Germinal center (tissue), 1 donor: ENCODE measurements at regions not wholly inside any gene's neighbourhood (a gene's known extent, or its start where the extent isn't known, plus 50 kb on each side); places are given as distances from the start of the nearest gene placed in this dataset.
"Not testable (repeated sequence)": the region's sequence is repeated elsewhere in the genome, so short reads cannot be mapped to it uniquely, and the experiment has no call there.

ENCODE experiments used
- DNase-seq: peaks from one replicate; pipeline ENCODE4 v3.0.0; 2012; ENCODE audit warnings: mixed read lengths, low spot score

- not testable (repeated sequence) for DNase-seq
Observed at GRCh38 chr13:111501596-111502535, 181.4 kb downstream of the TEX29 start.

GRCh38 chr13:111502957-111503356 lies 182.5 kb downstream of the TEX29 start:
- no peak for DNase-seq

- DNase-seq = no peak
Observed at GRCh38 chr13:111503376-111503775, 182.9 kb downstream of the TEX29 start.

- no peak for DNase-seq
Observed at GRCh38 chr13:111503905-111504695, 183.7 kb downstream of the TEX29 start.

- no peak for DNase-seq
Observed at GRCh38 chr13:111505175-111505777, 184.8 kb downstream of the TEX29 start.

- no peak for DNase-seq
Observed at GRCh38 chr13:111506125-111506524, 185.7 kb downstream of the TEX29 start.

- no peak for DNase-seq
Observed at GRCh38 chr13:111506621-111507020, 186.2 kb downstream of the TEX29 start.

- DNase-seq = no peak
Observed at GRCh38 chr13:111508164-111508870, 187.9 kb downstream of the TEX29 start.

GRCh38 chr13:111508902-111509509 lies 188.6 kb downstream of the TEX29 start:
- no peak for DNase-seq

GRCh38 chr13:111510502-111511218 lies 190.2 kb downstream of the TEX29 start:
- DNase-seq = no peak

GRCh38 chr13:111511219-111511732 lies 190.8 kb downstream of the TEX29 start:
- DNase-seq = no peak

- DNase-seq = no peak
Observed at GRCh38 chr13:111511805-111512504, 191.5 kb downstream of the TEX29 start.

- DNase-seq = no peak
Observed at GRCh38 chr13:111512707-111513106, 192.3 kb downstream of the TEX29 start.

GRCh38 chr13:111513766-111514609 lies 193.5 kb downstream of the TEX29 start:
- no peak for DNase-seq

GRCh38 chr13:111514610-111515306 lies 194.3 kb downstream of the TEX29 start:
- DNase-seq = no peak

- no peak for DNase-seq
Observed at GRCh38 chr13:111515307-111515617, 194.8 kb downstream of the TEX29 start.

GRCh38 chr13:111515635-111516034 lies 195.2 kb downstream of the TEX29 start:
- no peak for DNase-seq
